MCF 10A (cell line): ENCODE measurements at regions not wholly inside any gene's neighbourhood (a gene's known extent, or its start where the extent isn't known, plus 50 kb on each side); places are given as distances from the start of the nearest gene placed in this dataset.

Source experiments
- BruUV-seq: library from RNA; stranded (reverse); fragments of 400-500 nt; replicated peaks from 2 replicates; lab custom pipeline; 2021; lab: Mats Ljungman, UMichigan
- CTCF ChIA-PET: fragments of 300-600 bp; sonication (Branson Sonifier 250); formaldehyde crosslinking; extraction: SDS; loops from one replicate; lab custom pipeline; 2021; ENCODE audit warnings: antibody characterized with exemption, inconsistent platforms; lab: Yijun Ruan, JAX
- POLR2A ChIA-PET: fragments of 300-600, 350-650 bp; sonication (Branson Sonifier 250); formaldehyde crosslinking; extraction: SDS; loops from one replicate; lab custom pipeline; 2020; ENCODE audit warnings: antibody characterized with exemption, inconsistent platforms; lab: Yijun Ruan, JAX
- DNase-seq: peaks from one replicate; pipeline ENCODE4 v3.0.0-alpha.2; 2018; ENCODE audit not compliant: unreplicated experiment
- H3K27ac Mint-ChIP-seq: one replicate; pipeline ENCODE4 v1.8.0; 2022; ENCODE audit warnings: mild to moderate bottlenecking, low read depth, mixed read lengths; ENCODE audit not compliant: unreplicated experiment
- H3K27me3 Mint-ChIP-seq: one replicate; pipeline ENCODE4 v1.8.0; 2022; ENCODE audit warnings: mixed read lengths; ENCODE audit not compliant: insufficient read depth, unreplicated experiment
- H3K36me3 Mint-ChIP-seq: one replicate; pipeline ENCODE4 v1.8.0; 2022; ENCODE audit warnings: mild to moderate bottlenecking, moderate library complexity, mixed read lengths; ENCODE audit not compliant: insufficient read depth, unreplicated experiment
- H3K4me1 Mint-ChIP-seq: one replicate; pipeline ENCODE4 v1.8.0; 2022; ENCODE audit warnings: mixed read lengths; ENCODE audit not compliant: insufficient read depth, unreplicated experiment
- H3K4me3 Mint-ChIP-seq: one replicate; pipeline ENCODE4 v1.8.0; 2022; ENCODE audit warnings: mild to moderate bottlenecking, moderate library complexity, mixed read lengths; ENCODE audit not compliant: unreplicated experiment
- H3K9me3 Mint-ChIP-seq: one replicate; pipeline ENCODE4 v1.8.0; 2022; ENCODE audit warnings: mixed read lengths; ENCODE audit not compliant: unreplicated experiment
- intact Hi-C: fragments of 100-400 bp; cut with micrococcal nuclease; formaldehyde crosslinking; loops from 2 replicates; pipeline ENCODE4 v1.14.1; 2022
- TF ChIP-seq, protein P1 (sequence below): fragments of 200-600 bp; IDR thresholded peaks from one replicate; pipeline ENCODE4 v1.8.0; 2022; ENCODE audit warnings: antibody characterized with exemption, mild to moderate bottlenecking; ENCODE audit not compliant: unreplicated experiment

DNA sequence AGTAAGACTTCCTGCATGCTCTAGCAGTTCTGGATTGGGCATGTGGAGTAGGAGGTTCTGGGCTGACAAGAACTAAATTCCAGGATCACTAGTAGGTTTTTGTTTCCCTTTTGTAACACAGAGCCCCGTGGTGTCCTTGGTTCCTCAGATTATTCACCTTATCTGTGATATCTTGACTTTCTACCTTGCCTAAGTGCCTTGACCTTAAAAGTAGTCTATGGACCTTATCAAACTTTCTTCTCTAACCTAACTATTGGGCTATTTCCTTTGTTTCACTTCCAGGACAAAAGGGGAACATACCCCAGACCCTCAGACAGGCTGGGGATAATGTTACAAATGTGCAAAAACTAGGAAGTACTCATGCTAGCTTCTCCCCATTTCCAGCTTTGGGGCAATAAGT, 595.3 kb downstream of the PSAT1 start:
- CTCF ChIA-PET, result no interaction called here
- no peak overlapping the region for H3K4me3 Mint-ChIP-seq
- no peak overlapping the region for H3K27ac Mint-ChIP-seq
- intact Hi-C loops, result no loop called here
- no peaks in the 10 kb centered on the region for H3K27me3 Mint-ChIP-seq
- POLR2A ChIA-PET, result no interaction called here
- TF ChIP-seq, protein P1, sequence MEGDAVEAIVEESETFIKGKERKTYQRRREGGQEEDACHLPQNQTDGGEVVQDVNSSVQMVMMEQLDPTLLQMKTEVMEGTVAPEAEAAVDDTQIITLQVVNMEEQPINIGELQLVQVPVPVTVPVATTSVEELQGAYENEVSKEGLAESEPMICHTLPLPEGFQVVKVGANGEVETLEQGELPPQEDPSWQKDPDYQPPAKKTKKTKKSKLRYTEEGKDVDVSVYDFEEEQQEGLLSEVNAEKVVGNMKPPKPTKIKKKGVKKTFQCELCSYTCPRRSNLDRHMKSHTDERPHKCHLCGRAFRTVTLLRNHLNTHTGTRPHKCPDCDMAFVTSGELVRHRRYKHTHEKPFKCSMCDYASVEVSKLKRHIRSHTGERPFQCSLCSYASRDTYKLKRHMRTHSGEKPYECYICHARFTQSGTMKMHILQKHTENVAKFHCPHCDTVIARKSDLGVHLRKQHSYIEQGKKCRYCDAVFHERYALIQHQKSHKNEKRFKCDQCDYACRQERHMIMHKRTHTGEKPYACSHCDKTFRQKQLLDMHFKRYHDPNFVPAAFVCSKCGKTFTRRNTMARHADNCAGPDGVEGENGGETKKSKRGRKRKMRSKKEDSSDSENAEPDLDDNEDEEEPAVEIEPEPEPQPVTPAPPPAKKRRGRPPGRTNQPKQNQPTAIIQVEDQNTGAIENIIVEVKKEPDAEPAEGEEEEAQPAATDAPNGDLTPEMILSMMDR, result no peak
- no peak for DNase-seq
- peaks cover 12% of the 10 kb centered on the region for H3K4me1 Mint-ChIP-seq
- H3K9me3 Mint-ChIP-seq, result peaks cover 9% of the 10 kb centered on the region
- H3K36me3 Mint-ChIP-seq, result no peaks in the 10 kb centered on the region
- BruUV-seq, result no TSS peak

DNA sequence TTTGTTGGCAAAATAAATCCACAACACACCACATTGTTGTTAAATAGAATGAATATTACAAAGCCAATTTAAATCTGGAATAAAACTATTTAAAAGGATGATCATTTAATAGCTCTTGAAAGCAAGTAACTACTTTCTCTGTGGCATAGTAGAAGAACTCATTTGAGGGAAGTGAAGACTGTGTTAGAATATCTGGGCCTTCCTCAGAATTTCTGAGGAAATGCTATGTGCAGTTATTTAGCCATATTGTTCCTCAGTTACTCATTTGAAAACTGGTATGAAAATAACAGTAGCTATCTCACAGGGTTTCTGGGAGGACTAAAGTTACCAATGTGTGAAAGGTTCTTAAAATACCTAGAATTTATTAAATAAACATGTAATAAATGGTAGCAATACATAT, 595.8 kb downstream of the PSAT1 start:
- Mint-ChIP-seq H3K4me1 (peaks cover 12% of the 10 kb centered on the region), H3K36me3 (no peaks in the 10 kb centered on the region), H3K4me3 (no peak overlapping the region), H3K27ac (no peak overlapping the region), H3K9me3 (peaks cover 9% of the 10 kb centered on the region), H3K27me3 (no peaks in the 10 kb centered on the region)
- no peak for DNase-seq
- ChIA-PET POLR2A (no interaction called here), CTCF (no interaction called here)
- TF ChIP-seq, protein P1, result no peak
- intact Hi-C loops, result no loop called here
- BruUV-seq, result no TSS peak

DNA sequence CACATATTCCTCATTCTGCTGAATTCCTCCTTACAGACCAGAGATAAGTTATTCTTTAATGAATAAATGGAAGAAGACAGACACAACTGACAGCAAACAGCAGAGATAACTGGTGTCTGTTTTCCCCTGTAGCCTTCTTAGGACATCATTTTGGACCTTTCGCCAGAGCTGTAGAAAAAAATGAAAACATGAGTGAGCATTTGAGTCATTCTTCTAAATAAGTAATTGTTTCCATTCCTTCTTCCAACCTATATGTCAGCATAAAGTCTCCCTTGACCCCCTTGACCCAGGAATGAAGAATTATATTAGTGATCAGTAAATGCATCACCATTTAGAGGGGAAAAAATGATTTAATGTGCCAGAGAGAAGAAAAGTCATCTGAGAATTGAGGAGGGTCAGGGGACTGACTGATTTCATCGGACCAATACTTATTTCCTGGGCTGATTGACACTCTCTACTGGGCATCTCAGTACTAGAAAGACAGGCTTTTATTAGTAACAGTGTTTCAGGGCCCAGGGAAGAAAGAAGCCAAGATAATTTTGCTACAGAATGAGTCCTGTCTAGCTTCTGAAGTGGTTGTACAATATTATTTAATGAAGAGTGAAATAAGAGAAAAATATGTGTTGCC, 597.0 kb downstream of the PSAT1 start:
- no peak for DNase-seq
- Mint-ChIP-seq H3K27me3 (no peaks in the 10 kb centered on the region), H3K36me3 (no peaks in the 10 kb centered on the region), H3K27ac (no peak overlapping the region), H3K4me1 (peaks cover 12% of the 10 kb centered on the region), H3K9me3 (peaks cover 9% of the 10 kb centered on the region), H3K4me3 (no peak overlapping the region)
- BruUV-seq, result no TSS peak
- ChIA-PET CTCF (no interaction called here), POLR2A (no interaction called here)
- intact Hi-C loops, result no loop called here
- TF ChIP-seq, protein P1, result no peak

DNA sequence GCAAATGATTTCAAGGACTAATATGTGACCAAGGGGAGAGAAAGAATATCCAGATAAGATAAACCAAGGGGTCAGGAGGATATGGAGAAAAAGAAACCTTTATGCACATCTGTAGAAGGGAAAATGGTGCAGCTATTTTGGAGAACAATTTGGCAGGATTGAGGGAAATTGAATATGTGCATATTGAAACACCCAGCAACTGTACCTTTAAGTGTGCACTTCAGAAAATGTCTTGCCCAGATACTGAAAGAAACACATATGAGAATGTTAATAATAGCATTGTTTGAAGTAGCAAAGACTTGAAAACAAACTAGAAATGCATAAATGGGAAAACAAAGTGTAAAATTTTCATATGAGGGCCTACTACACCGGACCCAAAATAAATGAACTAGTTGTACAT, 599.6 kb downstream of the PSAT1 start:
- Mint-ChIP-seq H3K27me3 (no peaks in the 10 kb centered on the region), H3K36me3 (no peaks in the 10 kb centered on the region), H3K27ac (peak overlapping the region; percentile 57), H3K4me3 (no peak overlapping the region), H3K9me3 (no peaks in the 10 kb centered on the region), H3K4me1 (peaks cover 12% of the 10 kb centered on the region)
- ChIA-PET POLR2A (no interaction called here), CTCF (no interaction called here)
- intact Hi-C loops, result no loop called here
- BruUV-seq, result no TSS peak
- DNase-seq, result no peak
- TF ChIP-seq, protein P1, result no peak
